ENCODE measurements at regions not wholly inside any gene's neighbourhood (a gene's known extent, or its start where the extent isn't known, plus 50 kb on each side); places are given as distances from the start of the nearest gene placed in this dataset.

DNA sequence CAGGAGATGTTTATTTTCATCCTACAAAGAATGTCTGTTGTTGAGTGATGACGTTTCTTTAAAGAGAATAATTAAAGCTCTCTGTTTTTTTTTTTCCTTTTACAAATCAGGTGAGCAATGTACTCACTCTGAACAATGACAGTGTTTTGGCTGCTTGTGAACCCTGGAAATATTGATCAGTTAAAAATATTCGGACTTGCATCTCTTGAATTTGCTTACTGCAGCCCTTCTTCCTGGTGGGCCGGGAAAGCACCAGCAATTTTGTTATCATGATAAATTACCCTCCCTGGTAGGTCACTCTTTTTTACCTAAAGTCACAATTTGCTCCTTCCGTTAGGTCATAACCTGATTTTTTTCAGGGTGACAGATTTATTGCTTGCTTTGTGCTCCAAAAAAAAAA is 72.3 kb upstream of the NR5A2 start:
- TF ChIP-seq, protein P1, sequence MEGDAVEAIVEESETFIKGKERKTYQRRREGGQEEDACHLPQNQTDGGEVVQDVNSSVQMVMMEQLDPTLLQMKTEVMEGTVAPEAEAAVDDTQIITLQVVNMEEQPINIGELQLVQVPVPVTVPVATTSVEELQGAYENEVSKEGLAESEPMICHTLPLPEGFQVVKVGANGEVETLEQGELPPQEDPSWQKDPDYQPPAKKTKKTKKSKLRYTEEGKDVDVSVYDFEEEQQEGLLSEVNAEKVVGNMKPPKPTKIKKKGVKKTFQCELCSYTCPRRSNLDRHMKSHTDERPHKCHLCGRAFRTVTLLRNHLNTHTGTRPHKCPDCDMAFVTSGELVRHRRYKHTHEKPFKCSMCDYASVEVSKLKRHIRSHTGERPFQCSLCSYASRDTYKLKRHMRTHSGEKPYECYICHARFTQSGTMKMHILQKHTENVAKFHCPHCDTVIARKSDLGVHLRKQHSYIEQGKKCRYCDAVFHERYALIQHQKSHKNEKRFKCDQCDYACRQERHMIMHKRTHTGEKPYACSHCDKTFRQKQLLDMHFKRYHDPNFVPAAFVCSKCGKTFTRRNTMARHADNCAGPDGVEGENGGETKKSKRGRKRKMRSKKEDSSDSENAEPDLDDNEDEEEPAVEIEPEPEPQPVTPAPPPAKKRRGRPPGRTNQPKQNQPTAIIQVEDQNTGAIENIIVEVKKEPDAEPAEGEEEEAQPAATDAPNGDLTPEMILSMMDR (IDR thresholded peaks at IDR 0.05) = no peak
- TF ChIP-seq POLR2A (IDR thresholded peaks at IDR 0.05) (no peak), POLR2AphosphoS5 (IDR thresholded peaks at IDR 0.05) (no peak)

Measured in upper lobe of left lung (tissue), 4 donors.